Esophagus mucosa (tissue), 1 donor: ENCODE measurements at regions not wholly inside any gene's neighbourhood (a gene's known extent, or its start where the extent isn't known, plus 50 kb on each side); places are given as distances from the start of the nearest gene placed in this dataset.

Experiments
- ATAC-seq: fragments of 200-7000 bp; cut with Tn5 transposase; one replicate; pipeline ENCODE4 v1.9.1; 2020
- donor health status: DM: yes; HTN: yes; CAD: no.

DNA sequence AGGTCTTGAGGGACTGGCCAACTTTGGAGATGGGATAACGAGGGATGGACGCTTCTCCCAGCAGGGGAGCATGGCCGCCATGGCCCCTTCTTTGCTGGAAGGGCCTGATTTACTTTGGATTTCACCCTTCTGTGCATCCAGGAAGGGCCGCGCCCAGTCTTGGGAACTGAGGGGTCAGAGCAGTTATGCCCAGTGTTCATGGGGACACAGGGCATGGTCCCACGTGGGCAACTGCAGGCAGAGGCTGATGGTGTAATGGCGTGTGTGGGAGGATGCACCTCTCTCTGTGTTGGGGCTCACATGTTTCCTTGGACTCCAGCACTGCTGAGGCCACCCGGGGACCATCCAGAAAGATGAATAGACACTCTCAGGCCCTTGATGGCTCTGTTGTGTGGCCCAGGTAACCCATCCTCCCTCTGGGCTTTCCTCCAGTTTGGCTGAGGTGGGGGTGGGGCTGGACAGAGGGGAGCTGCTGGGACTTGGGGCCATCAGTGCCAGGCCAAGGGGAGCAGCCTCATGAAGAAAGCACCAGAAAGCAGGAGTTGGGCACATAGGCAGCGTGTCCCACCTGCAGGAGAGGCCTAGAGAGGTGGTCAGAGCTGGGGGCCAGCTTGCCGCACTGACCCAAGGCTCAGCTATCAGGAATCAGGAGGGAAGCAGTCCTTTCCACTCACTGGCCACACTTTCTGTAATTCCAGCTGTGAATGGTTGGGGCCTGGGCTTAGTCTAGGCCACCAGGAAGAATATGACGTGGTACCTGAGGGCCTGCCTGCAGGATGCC is 1033.9 kb downstream of the TBC1D22A start:
- no peak for ATAC-seq

DNA sequence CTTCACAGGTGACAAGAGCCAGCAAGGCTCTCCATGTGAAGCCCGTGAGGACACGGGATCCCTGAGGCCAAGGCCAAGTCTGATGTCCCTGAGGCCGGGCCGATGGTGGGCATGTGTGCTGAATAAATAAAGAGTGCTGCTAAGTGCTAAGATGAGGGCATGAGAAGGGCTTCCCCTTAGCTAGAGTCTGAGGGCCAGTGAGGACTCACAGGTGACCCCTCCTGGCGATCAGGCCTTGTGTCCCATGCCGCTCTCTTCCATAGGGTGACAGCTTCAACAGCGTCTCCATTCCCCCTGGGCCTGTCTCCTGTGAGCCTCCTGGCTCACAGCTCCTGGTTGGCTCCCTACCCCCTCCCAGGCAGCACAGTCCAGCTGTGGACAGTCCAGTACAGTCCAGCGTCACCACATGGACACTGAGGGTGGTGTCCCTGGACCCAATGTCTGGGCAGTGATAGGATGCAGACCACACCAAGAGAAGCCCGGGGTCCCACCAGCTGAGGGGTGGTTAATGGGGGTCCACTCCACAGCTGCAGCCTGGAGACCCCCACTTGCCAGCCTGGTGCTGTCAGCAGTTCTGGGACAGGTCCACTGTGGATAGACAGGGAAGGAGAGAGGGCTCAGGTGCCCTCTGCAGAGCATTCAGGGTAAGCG is 1033.2 kb downstream of the TBC1D22A start:
- ATAC-seq, result no peak

DNA sequence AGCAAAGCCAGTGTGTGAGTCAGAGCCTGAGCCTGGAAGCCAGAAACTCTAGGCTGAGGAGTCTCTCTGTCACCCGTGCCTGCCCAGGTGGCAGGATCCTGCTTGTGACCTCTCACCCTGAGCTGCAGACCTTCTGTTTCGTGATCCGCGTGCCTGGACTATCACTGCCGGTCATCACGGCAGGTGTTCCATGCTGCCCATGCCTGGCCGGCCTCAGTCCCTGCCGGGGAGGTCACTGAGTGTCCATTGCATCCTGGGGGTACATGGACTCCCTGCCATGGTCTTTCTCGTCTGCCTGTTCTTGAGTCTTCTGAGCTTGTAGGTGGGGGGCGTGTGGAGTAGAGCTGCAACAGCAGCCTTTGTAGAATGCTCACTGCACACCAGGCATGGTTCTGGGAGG is 1032.4 kb downstream of the TBC1D22A start:
- ATAC-seq, result peak; percentile 38

DNA sequence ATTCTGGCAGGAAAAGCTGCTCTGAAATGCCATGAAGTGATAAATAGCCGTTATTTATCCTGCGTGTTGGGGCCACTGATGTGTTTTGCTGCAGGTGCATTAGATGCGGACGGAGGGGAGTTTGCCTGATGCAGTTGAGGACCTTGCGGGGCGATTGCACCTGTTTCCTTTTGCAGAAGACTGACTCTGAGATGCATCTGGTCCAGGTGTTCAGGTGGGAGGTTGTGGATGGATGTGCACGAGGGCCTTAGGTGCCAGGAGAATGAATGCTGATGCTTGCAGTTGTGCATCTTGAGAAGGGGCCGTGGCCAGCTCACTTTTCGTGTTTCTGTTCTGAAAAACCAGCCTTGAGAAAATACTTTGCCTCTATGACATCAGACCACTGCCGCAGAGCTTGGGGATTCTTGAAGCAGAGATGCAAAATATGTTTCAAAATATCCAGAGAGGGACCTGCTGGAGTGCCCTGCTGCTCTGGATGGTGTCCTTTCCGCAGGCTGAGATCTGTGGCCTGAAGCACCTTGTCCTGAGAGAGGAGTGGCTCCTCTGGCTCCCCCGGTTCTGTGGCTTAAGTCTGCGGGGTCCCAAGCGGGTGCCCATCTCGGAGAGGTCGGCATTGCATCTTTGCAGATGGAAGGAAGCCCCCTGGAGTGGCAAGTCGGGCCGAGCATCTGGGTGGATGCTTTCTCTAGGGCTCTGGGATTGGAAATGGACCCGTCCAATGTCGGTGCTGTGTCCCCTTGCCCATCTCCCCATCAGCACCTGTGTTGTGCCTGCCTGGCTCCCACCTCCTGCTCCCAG is 1031.1 kb downstream of the TBC1D22A start:
- no peak for ATAC-seq

DNA sequence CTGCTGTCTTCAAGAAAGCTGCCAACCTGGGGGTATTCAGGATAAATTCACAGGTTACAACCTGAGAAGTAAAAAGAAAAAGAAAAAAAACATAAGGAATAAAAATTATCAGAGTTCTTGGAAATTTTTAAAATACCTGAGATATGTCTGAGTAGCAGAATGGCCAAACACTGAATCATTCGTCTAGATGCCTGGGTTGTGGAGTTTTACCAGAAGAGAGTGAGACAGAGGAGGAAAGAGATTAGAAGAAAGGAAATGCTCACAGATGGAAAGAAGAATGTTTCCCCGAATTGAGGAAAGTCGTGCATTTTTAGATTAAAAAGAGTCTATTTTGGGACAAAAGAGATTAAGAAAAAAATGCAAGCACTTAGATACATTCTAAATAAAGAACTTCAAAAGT is 1026.7 kb downstream of the TBC1D22A start:
- ATAC-seq, result no peak

DNA sequence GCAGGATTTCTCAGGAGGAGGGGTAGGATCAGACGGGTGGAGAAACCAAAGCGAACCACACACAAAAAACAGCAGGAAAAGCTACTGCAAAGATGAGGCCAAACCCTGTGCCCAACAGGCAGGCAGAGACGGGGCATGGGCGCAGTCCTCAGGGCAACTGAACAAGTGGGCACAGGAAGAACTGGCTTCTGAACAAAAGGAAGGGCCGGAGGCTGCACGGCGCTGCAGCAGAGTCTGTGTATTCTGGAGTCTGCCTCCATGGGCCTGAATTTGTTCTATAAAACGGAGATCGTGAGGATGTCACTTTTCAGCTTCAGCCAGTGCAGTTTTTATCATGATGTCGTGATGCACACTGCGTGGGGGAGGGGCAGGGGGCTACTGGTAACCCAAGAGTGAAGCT is 1026.0 kb downstream of the TBC1D22A start:
- no peak for ATAC-seq

DNA sequence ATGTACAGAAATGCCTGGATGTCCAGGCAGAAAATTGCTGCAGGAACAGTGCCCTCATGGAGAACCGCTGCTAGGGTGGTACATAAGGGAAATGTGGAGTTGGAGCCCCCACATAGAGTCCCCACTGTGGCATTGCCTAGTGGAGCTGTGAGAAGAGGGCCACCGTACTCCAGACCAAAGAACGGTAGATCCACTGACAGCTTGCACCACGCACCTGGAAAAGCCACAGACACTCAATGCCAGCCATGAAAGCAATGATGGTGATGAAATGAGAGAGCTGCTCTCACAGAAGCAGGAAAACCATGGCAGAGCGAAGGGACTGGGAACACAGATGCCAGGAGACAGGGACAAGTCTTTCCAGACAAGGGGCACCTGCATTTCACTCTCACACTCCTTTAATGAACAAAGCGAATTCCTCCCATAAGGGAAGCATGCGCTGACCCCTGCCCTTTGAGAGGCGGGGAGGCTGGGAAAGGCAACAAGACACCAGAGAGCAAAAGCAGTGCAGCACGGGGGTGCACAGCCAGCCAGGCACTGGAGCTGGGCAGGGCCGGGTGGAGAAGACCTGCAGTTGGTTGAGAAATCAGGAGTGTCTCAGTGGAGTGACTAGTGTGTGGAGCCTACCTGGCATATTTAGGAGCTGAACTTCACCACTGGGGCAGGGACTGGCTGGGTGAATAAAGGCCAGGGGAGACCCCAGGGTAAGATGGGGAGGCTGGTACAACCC is 1025.2 kb downstream of the TBC1D22A start:
- no peak for ATAC-seq

DNA sequence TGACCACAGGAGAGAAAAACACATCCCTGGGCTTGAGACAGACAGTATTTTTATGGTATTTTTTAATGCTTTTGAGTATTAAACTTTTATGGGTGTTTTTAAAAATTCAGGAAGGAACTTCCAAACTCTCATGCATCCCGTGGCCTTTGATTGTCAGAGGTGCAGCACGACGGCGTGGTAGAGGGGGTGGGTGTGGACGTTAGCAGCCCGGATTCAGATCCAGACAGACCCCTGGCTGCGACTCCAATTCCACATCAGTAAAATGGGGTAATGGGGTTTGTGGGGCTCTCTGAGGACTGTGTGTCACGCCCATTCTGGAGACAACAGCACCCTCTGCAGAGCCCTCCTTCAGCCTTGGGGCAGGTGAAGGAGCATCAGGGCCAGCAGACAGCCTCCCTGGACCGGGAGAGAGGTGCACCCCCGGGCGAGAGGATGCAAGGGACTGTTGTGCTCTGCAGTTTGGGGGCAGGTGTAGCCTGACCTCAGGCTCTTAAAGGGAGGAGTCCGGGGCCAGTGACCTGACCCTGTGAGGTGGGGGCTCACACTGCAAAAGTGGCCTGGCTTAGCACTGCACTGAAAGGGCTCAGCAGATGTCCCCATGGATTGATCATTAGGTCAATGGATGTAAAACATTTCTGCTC is 1024.3 kb downstream of the TBC1D22A start:
- ATAC-seq, result no peak

DNA sequence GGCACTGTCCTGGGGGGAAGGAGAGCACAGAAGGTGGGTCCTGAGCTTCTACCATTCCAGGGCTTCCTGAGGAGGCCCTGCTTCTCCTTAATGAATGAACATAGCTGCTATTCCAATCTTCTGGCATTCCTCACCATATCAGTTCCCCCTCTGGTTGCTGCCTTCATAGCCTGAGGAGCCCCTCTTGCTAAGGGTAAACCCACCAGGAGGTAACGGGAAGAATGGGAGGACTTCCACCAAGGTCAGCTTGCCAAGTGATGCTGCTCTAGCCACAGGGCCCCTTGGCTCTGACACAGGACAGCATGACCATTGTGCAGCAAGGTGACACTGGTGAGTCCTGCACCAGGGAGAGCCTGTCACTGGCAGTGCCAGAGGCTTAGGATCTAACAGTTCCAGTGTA is 1022.5 kb downstream of the TBC1D22A start:
- ATAC-seq, result no peak

DNA sequence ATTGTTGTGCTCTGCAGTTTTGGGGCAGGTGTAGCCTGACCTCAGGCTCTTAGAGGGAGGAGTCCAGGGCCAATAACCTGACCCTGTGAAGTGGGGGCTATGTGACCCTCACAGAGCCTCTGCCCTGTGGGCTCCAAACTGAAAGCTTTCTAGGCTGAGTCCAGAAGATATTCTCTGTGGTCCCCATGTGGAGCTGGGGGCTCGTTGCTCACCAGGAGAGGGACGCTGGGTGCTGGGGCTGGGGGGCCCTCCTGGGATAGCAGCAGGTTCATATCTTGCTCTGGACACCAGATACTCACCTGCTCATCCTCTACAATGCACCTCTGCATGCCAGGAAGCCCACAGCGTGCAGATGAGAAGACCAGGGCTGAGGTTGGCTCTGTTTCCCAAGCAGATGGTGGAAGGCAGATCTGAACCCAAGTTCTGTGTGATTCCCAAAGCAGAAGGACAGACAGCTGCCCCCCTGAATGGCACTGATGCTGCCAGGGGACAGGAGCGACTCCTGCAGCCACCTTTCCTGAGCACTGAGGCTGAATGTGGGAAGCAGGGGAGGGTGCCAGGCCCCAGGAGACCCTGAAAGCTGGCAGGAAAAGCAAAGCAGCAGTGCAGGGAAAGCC is 1022.0 kb downstream of the TBC1D22A start:
- no peak for ATAC-seq

DNA sequence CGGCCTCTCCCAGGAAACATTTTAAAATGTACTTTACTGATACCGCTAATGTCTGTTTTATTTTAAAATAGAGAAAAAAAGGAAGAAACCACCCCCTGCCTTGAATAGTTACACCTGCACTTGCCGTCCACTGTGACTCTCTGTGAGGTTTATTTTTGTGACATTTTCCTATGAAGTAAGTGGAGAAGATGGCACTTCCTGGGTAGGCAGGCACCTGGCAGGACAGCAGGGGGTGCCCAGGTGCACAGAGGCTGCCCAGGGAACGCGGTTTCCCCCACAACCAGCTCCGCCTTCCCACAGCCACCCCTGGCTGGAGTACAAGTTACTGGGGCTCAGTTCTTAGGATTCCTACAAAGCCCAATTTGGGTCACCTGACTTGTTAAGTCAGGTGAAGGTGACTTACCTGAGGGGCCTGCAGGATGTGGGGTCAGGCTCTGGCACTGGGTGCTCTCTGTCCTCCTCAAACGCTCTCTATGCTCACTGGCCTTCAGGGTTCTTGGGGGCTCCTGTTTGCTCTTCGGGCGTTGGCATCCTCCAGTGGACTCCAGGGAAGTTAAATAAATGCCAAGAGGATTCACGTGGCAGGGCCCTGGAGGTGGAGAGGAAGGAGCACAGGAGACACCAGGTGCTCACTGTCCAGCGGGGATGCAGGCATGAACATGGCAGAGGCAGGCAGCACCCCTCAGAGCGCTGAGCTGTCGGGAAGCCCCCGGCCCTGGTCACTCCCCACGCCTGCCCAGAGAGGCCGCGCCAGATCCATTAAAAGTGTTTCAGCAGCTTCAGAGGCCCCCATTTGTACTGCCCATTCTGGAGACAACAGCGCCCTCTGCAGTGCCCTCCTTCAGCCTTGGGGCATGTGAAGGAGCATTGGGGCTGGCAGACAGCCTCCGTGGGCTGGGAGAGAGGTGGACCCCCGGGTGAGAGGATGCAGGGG is 1021.2 kb downstream of the TBC1D22A start:
- no peak for ATAC-seq

DNA sequence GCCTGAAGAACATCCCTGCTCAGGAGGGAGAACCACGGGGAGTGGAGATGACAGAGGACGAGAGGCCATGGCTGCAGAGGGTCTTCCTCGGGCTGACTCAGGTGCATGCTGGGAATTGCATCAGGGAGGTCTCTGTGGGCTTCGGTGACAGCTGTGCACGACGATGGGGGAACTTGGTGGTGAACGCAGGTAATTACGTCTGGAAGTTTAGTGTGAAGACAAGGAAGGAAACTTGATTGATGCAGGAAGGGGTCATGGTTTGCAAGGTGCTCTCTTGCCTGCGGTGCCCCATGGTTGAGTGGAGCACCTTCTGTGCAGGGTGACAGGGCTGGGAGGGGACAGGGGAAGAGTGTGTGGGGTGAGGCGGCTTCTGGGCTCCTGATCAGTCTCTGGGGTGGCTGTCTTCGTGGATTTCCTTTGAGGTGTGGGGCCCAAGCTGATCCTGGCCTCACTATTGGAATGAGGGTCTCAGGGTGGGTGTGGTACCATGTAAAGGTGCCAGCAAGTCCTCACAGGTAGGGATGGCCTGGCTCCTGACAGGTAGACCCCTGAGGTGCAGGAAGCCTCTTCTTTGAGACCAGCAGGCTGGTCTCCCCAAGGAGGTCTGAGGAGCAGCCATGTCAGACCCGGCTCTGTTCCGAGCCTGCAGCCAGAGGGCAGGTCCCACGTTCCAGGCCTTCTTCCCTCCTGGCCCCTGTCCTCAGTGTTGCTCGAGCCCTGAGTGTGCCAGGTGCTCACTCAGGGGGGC is 1020.1 kb downstream of the TBC1D22A start:
- no peak for ATAC-seq

DNA sequence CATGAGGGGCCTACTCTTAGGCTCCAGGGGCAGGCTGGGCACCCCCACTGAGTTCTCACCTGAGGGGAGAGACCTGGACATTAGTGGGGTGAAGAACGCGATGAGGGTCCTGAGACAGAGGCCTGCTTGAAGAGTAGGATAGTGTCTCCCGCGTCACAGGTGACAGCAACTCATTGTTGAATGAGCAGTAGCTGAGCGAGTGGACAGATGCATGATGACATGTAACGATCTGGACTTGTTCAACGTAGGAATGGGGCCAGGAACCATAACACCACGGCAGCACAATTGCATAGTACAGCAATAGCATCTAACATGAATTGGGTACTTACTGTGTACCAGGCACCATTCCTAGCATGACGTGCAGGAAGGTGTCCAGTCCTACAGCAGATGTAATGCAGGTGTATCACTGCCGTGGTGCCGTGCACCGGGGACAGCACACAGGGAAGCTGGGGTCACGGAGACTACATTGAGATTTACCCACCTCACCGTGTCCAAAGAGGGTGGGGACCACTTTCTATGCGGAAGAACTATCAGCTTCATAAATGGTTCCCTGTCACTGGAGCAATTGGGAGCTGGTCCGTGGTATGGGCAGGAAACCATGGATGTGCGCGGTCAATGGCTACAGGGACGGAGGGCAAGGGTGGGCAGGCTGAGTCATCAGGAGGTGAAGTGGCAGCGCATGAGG is 1019.1 kb downstream of the TBC1D22A start:
- no peak for ATAC-seq

DNA sequence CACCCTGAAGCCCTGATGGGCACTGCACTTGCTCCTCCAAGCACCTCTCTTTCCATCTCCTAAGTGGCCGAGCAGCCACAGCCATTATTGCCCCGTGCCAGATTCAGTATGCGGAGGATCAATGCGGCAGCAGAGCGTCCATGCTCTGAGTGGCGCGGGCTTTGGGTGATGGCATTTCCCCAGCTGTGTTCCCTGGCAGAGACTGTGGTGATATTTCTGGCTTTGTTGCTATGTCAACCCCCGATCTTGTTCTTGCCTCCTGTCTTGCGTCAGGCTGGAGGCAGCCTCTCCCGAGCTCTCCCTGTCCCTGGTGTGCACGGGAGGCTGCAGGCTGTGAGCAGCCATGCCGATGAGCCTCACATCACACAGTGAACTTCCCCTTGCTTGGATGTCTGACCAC is 1018.6 kb downstream of the TBC1D22A start:
- no peak for ATAC-seq

DNA sequence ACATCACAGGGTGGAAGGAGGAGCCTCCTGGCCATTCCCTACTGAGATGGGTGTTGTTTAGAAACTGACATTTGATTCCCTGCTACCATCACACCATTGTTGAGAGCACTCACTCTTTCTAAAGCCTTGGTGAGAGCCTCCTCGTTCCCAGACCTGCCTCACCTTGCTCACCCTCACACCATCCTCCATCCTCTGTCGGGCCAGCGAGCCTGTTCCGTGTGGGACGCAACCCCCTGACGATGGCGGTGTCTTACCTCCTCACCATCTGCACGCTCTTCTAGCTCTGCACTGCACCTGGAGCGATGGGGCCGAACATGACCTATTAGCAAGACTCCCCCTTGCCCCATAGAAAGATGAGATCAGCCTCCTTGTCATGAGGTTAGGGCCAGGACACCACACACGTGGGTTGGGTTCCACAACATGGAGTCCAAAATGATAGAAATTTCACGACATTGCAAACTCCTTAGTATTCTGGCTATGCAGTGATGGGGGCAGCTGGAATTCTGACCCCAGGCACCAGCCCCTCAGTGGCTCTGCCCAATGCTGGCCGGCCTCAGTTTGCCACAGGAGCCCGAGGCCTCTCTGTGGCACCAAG is 1017.9 kb downstream of the TBC1D22A start:
- ATAC-seq, result no peak

DNA sequence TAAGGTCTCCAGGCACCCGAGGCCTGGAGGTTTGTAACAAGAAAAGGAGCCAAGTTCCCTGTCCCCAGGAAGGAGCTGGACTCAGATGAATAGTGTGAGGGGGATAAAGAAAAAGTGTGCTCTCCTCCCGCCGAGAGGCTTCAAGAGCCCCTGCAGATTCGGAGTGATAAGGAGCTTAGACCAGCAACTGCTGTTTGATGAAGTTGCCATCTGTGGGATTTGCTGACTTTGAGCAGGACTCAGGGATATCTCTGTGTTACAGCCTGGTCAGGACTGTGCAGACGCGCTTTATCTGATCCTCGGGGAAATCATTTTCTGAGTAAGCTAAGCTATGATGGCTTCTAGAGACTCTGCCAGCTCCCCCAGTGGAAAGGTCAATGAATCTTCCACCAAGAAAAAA is 1017.0 kb downstream of the TBC1D22A start:
- ATAC-seq, result no peak

DNA sequence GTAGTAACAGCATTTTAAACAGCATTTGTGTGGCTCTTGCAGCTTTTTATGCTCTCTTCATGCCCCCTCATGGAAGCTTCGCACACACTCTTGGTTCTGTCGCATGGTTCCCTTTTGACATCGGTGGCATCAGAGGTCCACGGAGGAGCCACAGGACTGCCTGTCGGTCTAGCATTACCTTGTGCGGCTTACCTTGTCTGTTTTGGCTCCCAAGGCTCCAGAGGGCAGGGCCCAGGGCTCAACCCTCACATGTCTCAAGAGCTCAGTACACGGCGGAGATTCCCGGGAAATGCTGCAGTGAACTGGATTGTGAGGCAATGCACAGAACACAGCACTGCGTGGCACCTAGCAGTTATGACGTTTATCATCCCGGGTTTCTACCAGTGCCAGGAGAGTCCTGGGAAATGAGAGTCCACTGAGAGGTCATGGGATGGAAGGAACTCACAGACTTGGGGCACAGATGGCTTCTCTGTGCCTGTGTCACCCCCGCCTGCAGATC is 1015.8 kb downstream of the TBC1D22A start:
- ATAC-seq, result no peak

DNA sequence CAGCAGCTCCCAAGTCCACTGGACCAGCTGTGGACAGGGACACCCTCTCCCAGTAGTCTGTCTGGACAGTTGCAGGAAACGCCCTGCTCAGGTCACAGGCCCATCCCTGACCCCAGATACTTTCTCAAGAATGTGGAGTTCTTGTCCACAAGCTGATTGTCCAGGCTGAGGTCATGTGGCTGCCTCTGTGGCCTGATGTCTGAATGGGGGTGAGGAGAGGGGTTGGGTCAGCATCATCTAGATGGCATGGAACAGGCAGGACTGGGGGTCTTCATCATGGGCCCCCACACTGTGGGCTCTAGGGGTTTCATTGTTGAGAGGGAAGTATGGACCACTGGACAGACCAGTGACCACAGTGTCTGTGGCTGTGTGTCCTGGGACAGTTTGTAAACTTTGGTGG is 1015.0 kb downstream of the TBC1D22A start:
- ATAC-seq, result no peak

DNA sequence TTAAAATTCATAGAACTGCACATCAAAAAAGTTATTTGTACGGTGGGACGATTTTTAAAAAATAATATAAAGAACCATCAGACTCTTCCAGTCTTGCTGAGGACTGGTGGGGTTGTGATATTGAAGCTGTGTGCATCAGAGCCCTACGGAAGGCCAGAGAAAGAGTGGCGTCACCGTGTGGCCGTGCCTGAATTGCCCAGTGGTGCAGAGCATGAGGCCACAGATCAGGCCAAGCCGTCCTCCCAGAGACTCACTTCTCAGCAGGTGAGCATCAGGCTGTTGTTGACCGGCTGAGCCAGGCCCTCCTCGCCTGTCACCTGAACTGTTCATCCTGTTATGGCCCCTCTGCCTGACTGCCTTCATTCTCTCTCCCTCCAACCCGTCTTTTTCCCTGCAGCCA is 1013.9 kb downstream of the TBC1D22A start:
- no peak for ATAC-seq
